Activated T-cell treated with anti-CD3 and anti-CD28 coated beads, Interleukin-2, amount 50 U/mL, for 24 hours (primary cell): ENCODE measurements at regions not wholly inside any gene's neighbourhood (a gene's known extent, or its start where the extent isn't known, plus 50 kb on each side); places are given as distances from the start of the nearest gene placed in this dataset.

Source experiments
- DNase-seq: peaks from one replicate; pipeline ENCODE4 v3.0.0-alpha.2; 2020
- H3K27ac Mint-ChIP-seq: 2 replicates; pipeline ENCODE4 v1.8.0; 2020; ENCODE audit warnings: mild to moderate bottlenecking, mixed read lengths
- H3K27me3 Mint-ChIP-seq: 2 replicates; pipeline ENCODE4 v1.8.0; 2020; ENCODE audit warnings: mixed read lengths
- H3K36me3 Mint-ChIP-seq: 2 replicates; pipeline ENCODE4 v1.8.0; 2020; ENCODE audit warnings: low read depth, mixed read lengths
- H3K4me1 Mint-ChIP-seq: 2 replicates; pipeline ENCODE4 v1.8.0; 2020; ENCODE audit warnings: low read depth, mixed read lengths
- H3K4me3 Mint-ChIP-seq: 2 replicates; pipeline ENCODE4 v1.8.0; 2020; ENCODE audit warnings: mild to moderate bottlenecking, moderate library complexity, mixed read lengths
- H3K9me3 Mint-ChIP-seq: 2 replicates; pipeline ENCODE4 v1.8.0; 2020; ENCODE audit warnings: mixed read lengths

DNA sequence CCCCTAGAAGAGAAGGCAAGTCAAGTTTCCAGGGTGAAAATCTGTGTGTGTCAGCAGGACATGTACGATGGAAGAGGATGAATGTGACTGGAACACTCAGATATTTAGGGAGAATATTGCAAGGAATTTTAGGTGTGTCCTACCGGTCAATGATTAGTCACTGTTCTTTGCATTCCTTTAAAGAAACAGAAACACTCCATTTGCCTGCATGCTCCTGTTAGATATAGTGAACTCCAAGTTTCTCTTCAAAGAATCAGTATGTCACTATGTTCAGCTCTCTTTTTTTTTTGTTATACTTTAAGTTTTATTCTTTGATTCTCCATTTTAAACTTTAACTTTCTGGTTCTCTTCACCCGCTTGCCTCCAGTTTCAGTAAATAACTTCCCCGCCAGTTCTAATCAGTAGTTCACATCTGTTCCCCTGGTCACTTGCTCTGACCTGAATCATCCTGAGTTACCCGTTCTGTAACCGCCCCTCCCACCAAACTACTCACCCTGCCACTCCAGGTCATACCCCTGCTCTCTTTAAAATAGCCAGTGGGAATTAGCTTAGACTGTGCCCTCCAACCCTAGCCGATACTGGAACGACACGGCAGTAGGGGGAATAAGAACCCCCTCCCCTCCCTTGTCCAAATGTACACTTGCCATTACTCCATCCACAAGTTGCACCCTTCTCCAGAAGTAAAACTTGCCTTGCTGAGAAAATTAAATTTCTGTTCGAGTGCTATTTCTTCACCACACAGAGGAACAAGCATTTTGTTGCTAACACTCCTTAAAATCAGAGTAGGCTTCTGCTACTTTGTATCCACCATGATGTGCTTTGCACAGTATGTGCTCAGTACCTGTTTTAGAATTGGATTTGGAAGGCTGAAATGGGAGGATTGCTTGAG lies 268.4 kb downstream of the METTL4 start:
- Mint-ChIP-seq H3K4me1 (no peaks in the 10 kb centered on the region), H3K27me3 (peaks cover 3% of the 10 kb centered on the region), H3K36me3 (no peaks in the 10 kb centered on the region), H3K27ac (no peak overlapping the region), H3K9me3 (no peaks in the 10 kb centered on the region), H3K4me3 (no peak overlapping the region)
- no peak for DNase-seq

GRCh38 chr18:2303517-2304238 lies 267.6 kb downstream of the METTL4 start:
- Mint-ChIP-seq H3K4me1 (no peaks in the 10 kb centered on the region), H3K9me3 (no peaks in the 10 kb centered on the region), H3K4me3 (no peak overlapping the region), H3K27ac (no peak overlapping the region), H3K36me3 (no peaks in the 10 kb centered on the region), H3K27me3 (peaks cover 3% of the 10 kb centered on the region)
- no peak for DNase-seq

DNA sequence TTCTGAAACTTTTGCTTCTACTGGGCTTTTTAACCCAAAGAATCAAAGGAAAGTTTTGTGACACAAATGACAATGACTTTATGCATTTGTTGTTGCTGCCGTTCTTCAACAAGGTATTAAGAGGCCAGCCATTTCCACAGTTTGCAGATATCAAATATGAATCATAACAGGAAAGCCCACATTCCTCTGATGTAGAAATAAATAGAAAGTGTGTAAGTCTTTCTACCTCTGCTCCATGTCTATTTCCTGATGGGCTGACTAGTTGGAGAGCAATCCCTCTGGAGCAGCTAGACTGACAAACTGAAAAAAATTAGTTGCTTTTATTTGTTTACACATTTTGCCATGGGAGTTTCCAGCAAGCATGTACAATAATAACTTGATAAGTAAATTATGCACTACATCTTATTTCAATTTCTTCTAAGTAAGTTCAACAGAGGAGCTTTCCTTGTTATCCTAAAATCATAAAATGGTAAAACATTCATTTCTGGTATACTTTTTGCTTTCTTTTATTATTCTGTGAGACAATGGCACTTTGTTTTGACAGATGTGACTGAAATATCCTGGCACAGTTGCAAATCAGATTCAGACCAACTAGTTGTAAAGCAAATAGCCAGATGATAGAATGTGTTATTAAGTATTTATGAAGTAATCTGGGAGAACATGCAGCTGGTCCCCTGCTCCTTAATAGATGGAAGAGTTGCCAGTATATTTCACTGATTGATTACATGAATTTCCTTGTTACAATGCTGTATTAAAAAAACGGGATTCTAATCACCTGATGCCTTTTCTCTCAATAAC lies 266.7 kb downstream of the METTL4 start:
- no peaks in the 10 kb centered on the region for H3K4me1 Mint-ChIP-seq
- DNase-seq: no peak
- no peaks in the 10 kb centered on the region for H3K36me3 Mint-ChIP-seq

DNA sequence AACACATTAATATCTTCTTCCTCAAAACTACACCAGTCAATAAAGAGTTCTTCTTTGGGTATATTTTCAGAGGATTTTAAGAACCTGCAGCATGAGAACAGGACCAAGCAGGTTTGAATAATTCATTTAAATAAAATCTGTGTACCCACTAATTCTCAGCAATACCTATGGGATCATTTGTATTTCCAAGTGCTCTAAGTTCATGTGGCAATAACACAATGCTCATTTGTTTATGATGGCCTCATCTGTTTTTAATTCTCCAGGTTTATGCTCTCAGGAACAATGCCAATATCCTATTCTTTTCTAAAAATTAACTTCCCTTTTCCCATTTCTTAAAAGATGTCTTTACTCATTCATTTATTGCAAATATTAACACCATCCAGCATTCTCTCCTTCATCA lies 264.7 kb downstream of the METTL4 start:
- H3K36me3 Mint-ChIP-seq: no peaks in the 10 kb centered on the region
- peaks cover 3% of the 10 kb centered on the region for H3K27me3 Mint-ChIP-seq
- no peak overlapping the region for H3K4me3 Mint-ChIP-seq
- H3K27ac Mint-ChIP-seq: no peak overlapping the region
- H3K4me1 Mint-ChIP-seq: no peaks in the 10 kb centered on the region
- no peaks in the 10 kb centered on the region for H3K9me3 Mint-ChIP-seq
- no peak for DNase-seq

More for the DNA sequence above, 266.7 kb downstream of the METTL4 start:
- Mint-ChIP-seq H3K4me3 (no peak overlapping the region), H3K27ac (no peak overlapping the region), H3K9me3 (no peaks in the 10 kb centered on the region), H3K27me3 (peaks cover 3% of the 10 kb centered on the region)

- Mint-ChIP-seq H3K27ac (no peak overlapping the region), H3K4me3 (no peak overlapping the region), H3K36me3 (no peaks in the 10 kb centered on the region), H3K9me3 (no peaks in the 10 kb centered on the region), H3K4me1 (no peaks in the 10 kb centered on the region), H3K27me3 (peaks cover 6% of the 10 kb centered on the region)
- no peak for DNase-seq
Observed at GRCh38 chr18:2310886-2311285, 260.4 kb downstream of the METTL4 start.

- no peaks in the 10 kb centered on the region for H3K4me1 Mint-ChIP-seq
- H3K27me3 Mint-ChIP-seq: peaks cover 8% of the 10 kb centered on the region
- H3K9me3 Mint-ChIP-seq: no peaks in the 10 kb centered on the region
- H3K4me3 Mint-ChIP-seq: no peak overlapping the region
- no peaks in the 10 kb centered on the region for H3K36me3 Mint-ChIP-seq
- no peak overlapping the region for H3K27ac Mint-ChIP-seq
- DNase-seq: no peak
Observed at GRCh38 chr18:2312440-2312839, 258.9 kb downstream of the METTL4 start.

- Mint-ChIP-seq H3K36me3 (no peaks in the 10 kb centered on the region), H3K4me1 (no peaks in the 10 kb centered on the region), H3K4me3 (no peak overlapping the region), H3K27me3 (peaks cover 10% of the 10 kb centered on the region), H3K9me3 (no peaks in the 10 kb centered on the region), H3K27ac (no peak overlapping the region)
- no peak for DNase-seq
Observed at GRCh38 chr18:2313332-2313731, 258.0 kb downstream of the METTL4 start.

GRCh38 chr18:2316082-2316750 lies 255.1 kb downstream of the METTL4 start:
- DNase-seq: no peak

DNA sequence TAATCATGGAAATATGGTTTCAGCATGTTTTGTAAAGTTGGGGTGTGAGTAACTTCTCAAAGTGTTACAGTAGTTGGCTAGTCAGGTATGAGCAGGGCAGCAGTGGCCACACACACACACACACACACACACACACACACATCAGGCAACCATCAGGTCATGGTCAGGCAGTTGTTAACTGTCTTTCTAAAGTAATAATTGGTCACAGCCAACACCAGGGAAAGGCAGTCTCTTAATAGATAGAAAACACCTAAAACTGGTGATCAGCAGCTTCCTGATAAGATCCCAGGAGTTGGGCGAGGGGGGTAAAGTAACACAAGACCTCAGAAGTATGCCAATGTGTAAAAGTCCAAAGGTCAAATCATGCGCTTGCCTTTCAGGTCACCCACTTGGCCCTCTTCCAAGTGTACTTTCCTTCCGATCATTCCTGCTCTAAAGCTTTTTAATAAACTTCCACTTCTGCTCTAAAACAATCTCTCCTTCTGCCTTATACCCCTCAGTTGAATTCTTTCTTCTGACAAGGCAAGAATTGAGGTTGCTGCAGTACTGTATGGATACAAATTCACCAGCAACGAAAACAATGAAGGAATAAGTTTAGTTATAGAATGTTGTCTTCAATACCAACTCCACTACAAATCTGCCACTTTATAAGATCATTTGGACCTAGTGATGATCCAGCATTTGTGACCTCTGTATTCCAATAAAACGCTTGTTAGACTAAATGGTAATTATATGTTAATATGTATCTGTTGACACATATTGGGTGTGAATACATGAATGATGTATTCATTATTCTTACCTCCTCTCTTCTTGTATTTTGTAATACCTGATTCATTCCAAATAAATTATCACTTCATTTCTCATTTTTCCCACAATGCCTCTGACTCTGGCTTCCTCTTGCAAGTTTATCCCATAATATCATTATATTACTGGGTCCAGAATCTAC lies 254.3 kb downstream of the METTL4 start:
- H3K9me3 Mint-ChIP-seq: peaks cover 5% of the 10 kb centered on the region
- DNase-seq: no peak

More at GRCh38 chr18:2316082-2316750, 255.1 kb downstream of the METTL4 start:
- peaks cover 5% of the 10 kb centered on the region for H3K9me3 Mint-ChIP-seq
- H3K4me1 Mint-ChIP-seq: no peaks in the 10 kb centered on the region
- peaks cover 24% of the 10 kb centered on the region for H3K27me3 Mint-ChIP-seq
- no peaks in the 10 kb centered on the region for H3K36me3 Mint-ChIP-seq
- H3K27ac Mint-ChIP-seq: no peak overlapping the region
- no peak overlapping the region for H3K4me3 Mint-ChIP-seq

GRCh38 chr18:2324459-2324858 lies 246.8 kb downstream of the METTL4 start:
- Mint-ChIP-seq H3K27me3 (peaks cover 12% of the 10 kb centered on the region), H3K4me1 (no peaks in the 10 kb centered on the region), H3K27ac (no peak overlapping the region), H3K36me3 (no peaks in the 10 kb centered on the region), H3K9me3 (peaks cover 4% of the 10 kb centered on the region), H3K4me3 (no peak overlapping the region)
- DNase-seq: no peak

More for the DNA sequence above, 254.3 kb downstream of the METTL4 start:
- Mint-ChIP-seq H3K4me1 (no peaks in the 10 kb centered on the region), H3K27ac (no peak overlapping the region), H3K4me3 (no peak overlapping the region), H3K36me3 (no peaks in the 10 kb centered on the region), H3K27me3 (peaks cover 22% of the 10 kb centered on the region)

DNA sequence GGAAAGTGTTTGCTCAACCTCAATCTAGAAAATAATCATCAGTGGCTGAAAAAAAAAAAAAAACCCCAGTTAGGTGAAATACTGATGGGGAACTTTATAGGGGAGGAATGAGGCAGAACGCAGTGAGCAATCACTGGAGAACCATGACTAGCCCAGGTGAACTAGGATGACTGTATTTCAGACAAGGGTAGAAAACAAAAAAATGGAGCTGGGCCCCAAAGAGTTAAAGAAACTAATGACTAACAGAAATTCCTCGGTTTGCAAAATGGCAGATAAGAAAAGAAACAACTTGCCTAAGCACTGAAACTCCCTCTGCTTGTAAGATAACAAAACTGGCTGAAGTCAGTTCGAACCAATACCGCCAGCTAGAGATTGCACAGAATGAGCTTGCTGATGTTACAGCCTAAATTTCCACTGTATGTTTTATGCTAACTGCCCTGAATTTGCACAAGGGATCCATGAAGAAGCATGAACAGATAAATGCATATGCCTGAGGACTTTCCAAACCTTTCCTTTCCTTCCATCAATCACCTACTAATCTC lies 245.9 kb downstream of the METTL4 start:
- H3K27ac Mint-ChIP-seq: no peak overlapping the region
- H3K4me3 Mint-ChIP-seq: no peak overlapping the region
- no peaks in the 10 kb centered on the region for H3K9me3 Mint-ChIP-seq
- no peaks in the 10 kb centered on the region for H3K4me1 Mint-ChIP-seq
- H3K36me3 Mint-ChIP-seq: no peaks in the 10 kb centered on the region
- DNase-seq: no peak
- peaks cover 9% of the 10 kb centered on the region for H3K27me3 Mint-ChIP-seq

- no peaks in the 10 kb centered on the region for H3K36me3 Mint-ChIP-seq
- no peak overlapping the region for H3K4me3 Mint-ChIP-seq
- no peaks in the 10 kb centered on the region for H3K9me3 Mint-ChIP-seq
- H3K27ac Mint-ChIP-seq: no peak overlapping the region
- H3K27me3 Mint-ChIP-seq: peaks cover 10% of the 10 kb centered on the region
- no peaks in the 10 kb centered on the region for H3K4me1 Mint-ChIP-seq
- DNase-seq: no peak
Observed at GRCh38 chr18:2325933-2326332, 245.4 kb downstream of the METTL4 start.

GRCh38 chr18:2326999-2327398 lies 244.3 kb downstream of the METTL4 start:
- no peaks in the 10 kb centered on the region for H3K36me3 Mint-ChIP-seq
- H3K9me3 Mint-ChIP-seq: no peaks in the 10 kb centered on the region
- no peak overlapping the region for H3K27ac Mint-ChIP-seq
- H3K4me1 Mint-ChIP-seq: no peaks in the 10 kb centered on the region
- H3K4me3 Mint-ChIP-seq: no peak overlapping the region
- DNase-seq: no peak
- H3K27me3 Mint-ChIP-seq: peaks cover 8% of the 10 kb centered on the region
